Progenitor cell of endocrine pancreas (in vitro differentiated cells): ENCODE measurements at regions not wholly inside any gene's neighbourhood (a gene's known extent, or its start where the extent isn't known, plus 50 kb on each side); places are given as distances from the start of the nearest gene placed in this dataset.

Experiments
- DNase-seq: peaks from one replicate; pipeline ENCODE4 v3.0.0; 2021; ENCODE audit warnings: low spot score; ENCODE audit not compliant: unreplicated experiment
- H3K27ac Mint-ChIP-seq: 2 replicates; pipeline ENCODE4 v1.8.0; 2021; ENCODE audit warnings: mild to moderate bottlenecking, moderate library complexity, mixed read lengths
- H3K27me3 Mint-ChIP-seq: 2 replicates; pipeline ENCODE4 v1.8.0; 2021; ENCODE audit warnings: mixed read lengths
- H3K36me3 Mint-ChIP-seq: 2 replicates; pipeline ENCODE4 v1.8.0; 2022; ENCODE audit warnings: mixed read lengths; ENCODE audit not compliant: insufficient read depth
- H3K4me1 Mint-ChIP-seq: 2 replicates; pipeline ENCODE4 v1.8.0; 2021; ENCODE audit warnings: low read depth, mixed read lengths
- H3K4me3 Mint-ChIP-seq: 2 replicates; pipeline ENCODE4 v1.8.0; 2021; ENCODE audit warnings: low read depth, mild to moderate bottlenecking, moderate library complexity, mixed read lengths
- H3K9me3 Mint-ChIP-seq: 2 replicates; pipeline ENCODE4 v1.8.0; 2021; ENCODE audit warnings: low read depth, mixed read lengths
- TF ChIP-seq, protein P1 (sequence below): fragments of 200-600 bp; sonication (generic); IDR thresholded peaks from one replicate; pipeline ENCODE4 v1.5.0; 2021; ENCODE audit warnings: antibody characterized with exemption, mild to moderate bottlenecking; ENCODE audit not compliant: unreplicated experiment

DNA sequence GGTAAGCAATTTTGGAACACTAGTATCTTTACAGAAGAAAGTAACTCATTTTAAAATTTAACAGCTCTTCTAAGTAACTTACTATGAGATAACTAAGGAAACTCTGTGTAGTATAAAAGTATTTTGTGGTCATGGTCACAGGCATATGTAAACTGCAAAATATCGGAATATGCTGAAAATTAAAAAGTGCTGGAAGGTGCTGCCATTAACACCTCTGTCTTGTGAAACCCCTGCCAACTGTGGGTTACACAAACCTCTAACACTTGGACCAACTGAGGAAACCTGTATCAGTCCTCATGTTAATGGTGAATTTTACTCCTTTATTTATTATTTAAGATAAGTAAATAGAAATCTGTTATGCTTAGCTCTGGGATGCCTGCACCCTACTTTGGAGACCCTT is 206.7 kb downstream of the LACC1 start:
- Mint-ChIP-seq H3K36me3 (peaks cover 1% of the 10 kb centered on the region), H3K4me3 (no peak overlapping the region), H3K27me3 (peaks cover 7% of the 10 kb centered on the region), H3K9me3 (peaks cover 12% of the 10 kb centered on the region), H3K4me1 (no peaks in the 10 kb centered on the region), H3K27ac (no peak overlapping the region)
- no peak for DNase-seq
- TF ChIP-seq, protein P1, sequence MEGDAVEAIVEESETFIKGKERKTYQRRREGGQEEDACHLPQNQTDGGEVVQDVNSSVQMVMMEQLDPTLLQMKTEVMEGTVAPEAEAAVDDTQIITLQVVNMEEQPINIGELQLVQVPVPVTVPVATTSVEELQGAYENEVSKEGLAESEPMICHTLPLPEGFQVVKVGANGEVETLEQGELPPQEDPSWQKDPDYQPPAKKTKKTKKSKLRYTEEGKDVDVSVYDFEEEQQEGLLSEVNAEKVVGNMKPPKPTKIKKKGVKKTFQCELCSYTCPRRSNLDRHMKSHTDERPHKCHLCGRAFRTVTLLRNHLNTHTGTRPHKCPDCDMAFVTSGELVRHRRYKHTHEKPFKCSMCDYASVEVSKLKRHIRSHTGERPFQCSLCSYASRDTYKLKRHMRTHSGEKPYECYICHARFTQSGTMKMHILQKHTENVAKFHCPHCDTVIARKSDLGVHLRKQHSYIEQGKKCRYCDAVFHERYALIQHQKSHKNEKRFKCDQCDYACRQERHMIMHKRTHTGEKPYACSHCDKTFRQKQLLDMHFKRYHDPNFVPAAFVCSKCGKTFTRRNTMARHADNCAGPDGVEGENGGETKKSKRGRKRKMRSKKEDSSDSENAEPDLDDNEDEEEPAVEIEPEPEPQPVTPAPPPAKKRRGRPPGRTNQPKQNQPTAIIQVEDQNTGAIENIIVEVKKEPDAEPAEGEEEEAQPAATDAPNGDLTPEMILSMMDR = no peak

DNA sequence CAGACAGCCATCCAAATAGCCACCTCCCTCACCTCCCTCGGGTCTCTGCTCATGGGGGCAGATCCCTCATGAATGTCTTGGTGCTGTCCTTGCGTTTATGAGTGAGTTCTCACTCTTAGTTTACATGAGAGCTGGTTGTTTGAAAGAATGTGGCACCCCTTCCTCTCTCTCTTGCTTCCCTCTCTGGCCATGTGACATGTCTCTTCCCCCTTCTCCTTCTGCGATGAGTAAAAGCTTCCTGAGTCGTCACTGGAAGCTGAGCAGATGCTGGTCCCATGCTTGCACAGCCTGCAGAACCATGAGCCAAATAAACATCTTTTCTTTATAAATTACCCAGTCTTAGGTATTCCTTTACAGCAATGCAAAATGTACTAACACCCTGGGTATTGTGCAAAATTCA is 208.7 kb downstream of the LACC1 start:
- peaks cover 7% of the 10 kb centered on the region for H3K27me3 Mint-ChIP-seq
- TF ChIP-seq, protein P1 = no peak
- no peak overlapping the region for H3K27ac Mint-ChIP-seq
- no peaks in the 10 kb centered on the region for H3K4me1 Mint-ChIP-seq
- no peaks in the 10 kb centered on the region for H3K36me3 Mint-ChIP-seq
- no peak for DNase-seq
- H3K4me3 Mint-ChIP-seq = no peak overlapping the region
- peaks cover 4% of the 10 kb centered on the region for H3K9me3 Mint-ChIP-seq

DNA sequence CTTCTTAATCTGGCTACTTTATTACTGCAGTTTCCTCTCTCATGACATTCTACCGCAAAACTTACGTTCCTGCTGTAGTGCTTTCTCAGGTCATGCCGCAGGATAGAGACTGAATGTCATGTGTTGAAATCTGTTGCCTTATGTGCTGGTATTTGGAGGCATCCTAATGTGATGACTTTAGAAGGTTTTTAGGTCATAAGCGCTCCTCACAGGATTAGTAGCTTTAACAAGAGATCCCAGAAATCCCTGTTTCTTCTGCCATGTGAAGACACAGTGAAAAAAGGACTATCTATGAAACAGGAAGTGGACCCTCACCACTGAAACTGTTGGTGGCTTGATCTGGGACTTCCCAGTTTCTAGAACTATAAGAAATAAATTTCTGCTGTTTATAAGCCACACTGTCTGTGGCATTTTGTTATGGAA is 209.3 kb downstream of the LACC1 start:
- DNase-seq = no peak
- Mint-ChIP-seq H3K36me3 (no peaks in the 10 kb centered on the region), H3K4me3 (no peak overlapping the region), H3K9me3 (peaks cover 4% of the 10 kb centered on the region), H3K27me3 (peaks cover 7% of the 10 kb centered on the region), H3K27ac (no peak overlapping the region), H3K4me1 (no peaks in the 10 kb centered on the region)
- TF ChIP-seq, protein P1 = no peak

DNA sequence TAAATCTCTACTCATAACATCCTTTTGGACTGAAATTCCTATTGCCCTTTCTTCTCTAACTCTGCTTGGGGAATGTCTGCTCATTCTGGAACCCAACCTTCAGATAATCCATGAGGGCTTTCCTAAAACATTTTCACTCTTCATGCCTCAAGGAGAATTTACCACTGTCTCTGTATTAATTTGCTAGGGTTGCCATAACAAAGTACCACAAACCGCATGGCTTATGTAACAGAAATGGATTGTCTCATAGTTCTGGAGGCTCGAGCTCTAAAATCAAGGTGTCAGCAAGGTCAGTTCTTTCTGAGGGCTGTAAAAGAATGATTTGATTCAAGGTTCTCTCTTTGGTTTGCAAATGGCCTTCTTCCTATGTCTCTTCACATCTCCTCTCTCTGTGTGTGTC is 209.7 kb downstream of the LACC1 start:
- TF ChIP-seq, protein P1 = no peak
- no peak for DNase-seq
- H3K36me3 Mint-ChIP-seq = no peaks in the 10 kb centered on the region

DNA sequence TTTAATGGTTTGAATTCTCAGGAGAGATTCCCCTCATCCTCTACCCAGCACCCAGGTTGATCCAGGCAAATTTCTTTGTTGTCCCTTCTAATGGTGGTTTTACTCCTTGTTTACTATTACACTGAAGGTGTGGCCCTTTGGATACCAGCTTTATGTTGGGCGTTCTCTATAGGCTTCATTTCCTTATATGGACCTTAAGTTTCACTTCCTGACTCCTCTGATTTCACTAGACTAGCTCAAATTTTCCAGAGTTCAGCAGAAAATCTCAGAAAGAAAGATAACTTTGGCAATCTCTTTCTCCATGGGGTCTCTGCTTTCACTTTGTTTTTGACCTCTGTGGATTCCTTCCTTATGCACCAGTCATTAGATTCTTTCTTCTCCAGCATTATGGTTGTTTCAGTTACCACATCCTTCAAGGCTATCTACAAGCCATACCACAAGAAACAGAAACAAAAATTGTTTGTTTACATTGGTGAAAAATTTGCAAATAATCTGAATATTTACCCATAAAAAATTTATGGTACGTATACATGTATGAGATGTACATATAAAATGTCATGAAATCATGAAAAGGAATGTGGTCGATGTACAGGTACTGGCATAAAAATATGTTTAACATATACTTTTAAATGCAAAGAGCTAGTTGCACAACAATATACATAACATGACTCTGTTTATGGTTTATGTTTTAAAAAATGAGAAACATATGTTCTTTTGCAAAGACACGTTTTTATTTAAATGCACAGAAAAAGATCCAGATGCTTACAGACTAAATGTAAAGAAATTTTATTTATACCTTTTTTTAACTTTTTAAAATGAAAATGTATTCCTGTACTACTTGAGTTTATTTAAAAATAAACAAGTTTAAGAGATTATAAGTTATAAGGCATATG is 212.6 kb downstream of the LACC1 start:
- TF ChIP-seq, protein P1 = no peak
- DNase-seq = no peak
- peaks cover 7% of the 10 kb centered on the region for H3K27me3 Mint-ChIP-seq
- H3K4me3 Mint-ChIP-seq = no peak overlapping the region
- no peaks in the 10 kb centered on the region for H3K4me1 Mint-ChIP-seq
- no peaks in the 10 kb centered on the region for H3K36me3 Mint-ChIP-seq
- peaks cover 4% of the 10 kb centered on the region for H3K9me3 Mint-ChIP-seq
- H3K27ac Mint-ChIP-seq = no peak overlapping the region

More for the DNA sequence above, 209.7 kb downstream of the LACC1 start:
- Mint-ChIP-seq H3K27ac (no peak overlapping the region), H3K9me3 (peaks cover 4% of the 10 kb centered on the region), H3K4me1 (no peaks in the 10 kb centered on the region), H3K27me3 (peaks cover 7% of the 10 kb centered on the region), H3K4me3 (no peak overlapping the region)
